OCI-LY7 (cell line): ENCODE measurements at regions not wholly inside any gene's neighbourhood (a gene's known extent, or its start where the extent isn't known, plus 50 kb on each side); places are given as distances from the start of the nearest gene placed in this dataset.

ENCODE experiments used
- BruUV-seq: library from RNA; stranded (reverse); fragments of 400-500 nt; replicated peaks from 2 replicates; lab custom pipeline; 2021; lab: Mats Ljungman, UMichigan
- CTCF ChIA-PET: fragments of 300-600 bp; sonication (Branson Sonifier 250); formaldehyde crosslinking; loops from one replicate; lab custom pipeline; 2022; ENCODE audit warnings: antibody characterized with exemption; ENCODE audit not compliant: unreplicated experiment; lab: Charles Lee
- POLR2A ChIA-PET: fragments of 300-600 bp; sonication (Branson Sonifier 250); formaldehyde crosslinking; loops from one replicate; lab custom pipeline; 2022; ENCODE audit warnings: antibody characterized with exemption; lab: Charles Lee
- DNase-seq: peaks from one replicate; pipeline ENCODE4 v3.0.0-alpha.2; 2015; ENCODE audit warnings: low spot score
- H2AFZ ChIP-seq: fragments of 200-600 bp; sonication (generic), shearing (Covaris generic); 2 replicates; pipeline ENCODE4 v1.6.1; 2014; ENCODE audit warnings: mild to moderate bottlenecking, antibody characterized with exemption, low read length, moderate library complexity
- H3K27ac ChIP-seq: fragments of 200-600 bp; sonication (generic); 2 replicates; pipeline ENCODE4 v1.5.1; 2014; ENCODE audit warnings: mixed run types, low read depth, mild to moderate bottlenecking, moderate library complexity, low read length, inconsistent platforms; ENCODE audit not compliant: poor library complexity, severe bottlenecking
- H3K36me3 ChIP-seq: fragments of 200-600 bp; sonication (generic); 2 replicates; pipeline ENCODE4 v1.6.1; 2014; ENCODE audit warnings: mild to moderate bottlenecking, antibody characterized with exemption, low read length, moderate library complexity, mixed read lengths; ENCODE audit not compliant: insufficient read depth
- H3K4me1 ChIP-seq: fragments of 200-600 bp; sonication (generic); 2 replicates; pipeline ENCODE4 v1.5.1; 2014; ENCODE audit warnings: mild to moderate bottlenecking, low read length; ENCODE audit not compliant: insufficient read depth, poor library complexity, severe bottlenecking
- H3K4me2 ChIP-seq: fragments of 200-600 bp; sonication (generic); 2 replicates; pipeline ENCODE4 v1.6.1; 2014; ENCODE audit warnings: mild to moderate bottlenecking, low read length
- H3K4me3 ChIP-seq: fragments of 200-600 bp; sonication (generic); 2 replicates; pipeline ENCODE4 v1.5.1; 2014; ENCODE audit warnings: mild to moderate bottlenecking, low read depth, low read length; ENCODE audit not compliant: poor library complexity, severe bottlenecking
- H3K79me2 ChIP-seq: fragments of 200-600 bp; sonication (generic); 2 replicates; pipeline ENCODE4 v1.6.1; 2016; ENCODE audit warnings: low read depth, mild to moderate bottlenecking, low read length, moderate library complexity, mixed read lengths; ENCODE audit not compliant: insufficient read depth
- H3K9me2 ChIP-seq: fragments of 200-600 bp; sonication (generic); 2 replicates; pipeline ENCODE4 v1.6.1; 2016; ENCODE audit warnings: mild to moderate bottlenecking, low read length, mixed read lengths; ENCODE audit not compliant: insufficient read depth
- H3K9me3 ChIP-seq: fragments of 200-600 bp; sonication (generic); 2 replicates; pipeline ENCODE4 v1.6.1; 2014; ENCODE audit warnings: mild to moderate bottlenecking, mixed run types, low read length, mixed read lengths
- H4K20me1 ChIP-seq: fragments of 200-600 bp; sonication (generic); 2 replicates; pipeline ENCODE4 v1.6.1; 2014; ENCODE audit warnings: mild to moderate bottlenecking, antibody characterized with exemption, low read length, moderate library complexity, mixed read lengths; ENCODE audit not compliant: insufficient read depth
- EZH2phosphoT487 ChIP-seq: fragments of 200-600 bp; sonication (generic); IDR thresholded peaks from 2 replicates; pipeline ENCODE4 v1.6.1; 2018; ENCODE audit warnings: low read depth, borderline replicate concordance, mild to moderate bottlenecking, mixed run types, antibody characterized with exemption, low read length, moderate library complexity, mixed read lengths
- intact Hi-C: fragments of 100-400 bp; cut with micrococcal nuclease; formaldehyde crosslinking; loops from one replicate; pipeline ENCODE4 v1.10.0; 2022; ENCODE audit not compliant: unreplicated experiment
- TF ChIP-seq, protein P1 (sequence below): fragments of 200-600 bp; sonication (generic); conservative IDR thresholded peaks from 2 replicates; pipeline ENCODE4 v1.5.1; 2014; ENCODE audit warnings: mild to moderate bottlenecking, antibody characterized with exemption, low read length, moderate library complexity, mixed read lengths

DNA sequence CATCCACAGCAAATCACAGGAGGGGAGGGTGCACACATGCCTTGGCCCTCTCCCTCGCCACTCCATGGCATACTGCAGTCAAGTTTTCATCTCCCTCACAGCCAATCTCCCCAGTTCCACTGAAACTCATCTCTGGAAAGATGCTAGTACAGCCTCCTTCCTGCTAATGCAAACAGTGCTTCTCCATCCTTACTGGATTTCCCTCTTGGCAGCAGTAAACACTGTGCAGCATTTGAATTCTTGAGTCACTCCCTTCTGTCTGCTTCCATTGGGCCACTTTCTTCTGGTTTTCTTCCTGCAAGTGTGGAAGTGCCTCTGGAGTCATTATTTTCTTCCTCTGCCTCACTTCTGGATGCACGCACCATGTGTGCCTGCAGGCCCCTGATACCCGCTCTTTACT, 460.3 kb downstream of the QKI start:
- H3K4me3 ChIP-seq: no peak overlapping the region
- POLR2A ChIA-PET: interaction anchor here (0.9 kb wide), 1 partner anchor 259 kb away, joined by 3 read pairs; no protein-coding TSS in a partner anchor
- no peak for DNase-seq
- no peak for TF ChIP-seq EZH2phosphoT487
- TF ChIP-seq, protein P1, sequence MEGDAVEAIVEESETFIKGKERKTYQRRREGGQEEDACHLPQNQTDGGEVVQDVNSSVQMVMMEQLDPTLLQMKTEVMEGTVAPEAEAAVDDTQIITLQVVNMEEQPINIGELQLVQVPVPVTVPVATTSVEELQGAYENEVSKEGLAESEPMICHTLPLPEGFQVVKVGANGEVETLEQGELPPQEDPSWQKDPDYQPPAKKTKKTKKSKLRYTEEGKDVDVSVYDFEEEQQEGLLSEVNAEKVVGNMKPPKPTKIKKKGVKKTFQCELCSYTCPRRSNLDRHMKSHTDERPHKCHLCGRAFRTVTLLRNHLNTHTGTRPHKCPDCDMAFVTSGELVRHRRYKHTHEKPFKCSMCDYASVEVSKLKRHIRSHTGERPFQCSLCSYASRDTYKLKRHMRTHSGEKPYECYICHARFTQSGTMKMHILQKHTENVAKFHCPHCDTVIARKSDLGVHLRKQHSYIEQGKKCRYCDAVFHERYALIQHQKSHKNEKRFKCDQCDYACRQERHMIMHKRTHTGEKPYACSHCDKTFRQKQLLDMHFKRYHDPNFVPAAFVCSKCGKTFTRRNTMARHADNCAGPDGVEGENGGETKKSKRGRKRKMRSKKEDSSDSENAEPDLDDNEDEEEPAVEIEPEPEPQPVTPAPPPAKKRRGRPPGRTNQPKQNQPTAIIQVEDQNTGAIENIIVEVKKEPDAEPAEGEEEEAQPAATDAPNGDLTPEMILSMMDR: no peak
- no peaks in the 10 kb centered on the region for H3K9me3 ChIP-seq
- H3K27ac ChIP-seq: no peak overlapping the region
- H4K20me1 ChIP-seq: no peaks in the 10 kb centered on the region
- no peaks in the 10 kb centered on the region for H3K9me2 ChIP-seq
- CTCF ChIA-PET: no interaction called here
- H3K4me1 ChIP-seq: no peaks in the 10 kb centered on the region
- no peak overlapping the region for H3K4me2 ChIP-seq
- H3K36me3 ChIP-seq: no peaks in the 10 kb centered on the region
- H2AFZ ChIP-seq: no peak overlapping the region
- intact Hi-C loops: no loop called here
- no peaks in the 10 kb centered on the region for H3K79me2 ChIP-seq
- no TSS peak for BruUV-seq

DNA sequence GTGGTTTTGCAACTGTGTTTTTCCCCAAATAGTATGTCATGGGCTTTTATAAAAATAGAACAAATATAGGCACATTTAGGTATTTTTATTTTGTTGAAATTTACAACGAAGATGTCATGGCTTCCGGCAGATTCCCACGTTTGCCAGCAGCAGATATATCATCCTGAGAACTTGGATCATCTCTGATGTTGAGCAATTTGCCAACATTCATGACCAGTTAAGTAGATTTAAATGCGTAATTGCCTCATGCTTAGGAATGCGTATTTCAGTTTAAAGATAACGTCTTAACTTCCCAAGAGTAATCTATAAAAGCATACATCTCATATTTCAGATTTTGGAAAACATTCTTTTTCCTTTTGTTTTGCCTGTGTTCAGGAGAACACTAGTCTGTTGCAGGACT, 457.8 kb downstream of the QKI start:
- peaks cover 4% of the 10 kb centered on the region for H3K4me1 ChIP-seq
- no TSS peak for BruUV-seq
- ChIA-PET CTCF (no interaction called here), POLR2A (interaction anchor here (0.7 kb wide), 2 partner anchors 9 to 18 kb away, joined by 3 read pairs; no protein-coding TSS in a partner anchor)
- no peaks in the 10 kb centered on the region for H3K36me3 ChIP-seq
- no peaks in the 10 kb centered on the region for H3K79me2 ChIP-seq
- H3K4me3 ChIP-seq: no peak overlapping the region
- H3K27ac ChIP-seq: no peak overlapping the region
- intact Hi-C loops: no loop called here
- TF ChIP-seq EZH2phosphoT487: no peak
- TF ChIP-seq, protein P1: no peak
- H2AFZ ChIP-seq: no peak overlapping the region
- H3K9me2 ChIP-seq: no peaks in the 10 kb centered on the region
- no peak for DNase-seq
- H3K9me3 ChIP-seq: no peaks in the 10 kb centered on the region
- no peaks in the 10 kb centered on the region for H4K20me1 ChIP-seq
- no peak overlapping the region for H3K4me2 ChIP-seq

- no TSS peak for BruUV-seq
- no peak for TF ChIP-seq EZH2phosphoT487
- TF ChIP-seq, protein P1: no peak
- Histone ChIP-seq H3K4me2 (no peak overlapping the region), H3K9me2 (no peaks in the 10 kb centered on the region), H3K4me1 (peaks cover 4% of the 10 kb centered on the region), H2AFZ (no peak overlapping the region), H3K4me3 (no peak overlapping the region), H3K36me3 (no peaks in the 10 kb centered on the region), H3K9me3 (no peaks in the 10 kb centered on the region), H3K79me2 (no peaks in the 10 kb centered on the region), H3K27ac (no peak overlapping the region), H4K20me1 (no peaks in the 10 kb centered on the region)
- CTCF ChIA-PET: no interaction called here
- no peak for DNase-seq
- POLR2A ChIA-PET: no interaction called here
- intact Hi-C loops: no loop called here
Observed at GRCh38 chr6:163871616-163872015, 457.1 kb downstream of the QKI start.
